Medulla oblongata (tissue), 1 donor: ENCODE measurements at regions not wholly inside any gene's neighbourhood (a gene's known extent, or its start where the extent isn't known, plus 50 kb on each side); places are given as distances from the start of the nearest gene placed in this dataset.
"Not testable (repeated sequence)": the region's sequence is repeated elsewhere in the genome, so short reads cannot be mapped to it uniquely, and the experiment has no call there.

Source experiments
- DNase-seq: peaks from one replicate; pipeline ENCODE4 v3.0.0-alpha.2; 2015; ENCODE audit errors: extremely low spot score

DNA sequence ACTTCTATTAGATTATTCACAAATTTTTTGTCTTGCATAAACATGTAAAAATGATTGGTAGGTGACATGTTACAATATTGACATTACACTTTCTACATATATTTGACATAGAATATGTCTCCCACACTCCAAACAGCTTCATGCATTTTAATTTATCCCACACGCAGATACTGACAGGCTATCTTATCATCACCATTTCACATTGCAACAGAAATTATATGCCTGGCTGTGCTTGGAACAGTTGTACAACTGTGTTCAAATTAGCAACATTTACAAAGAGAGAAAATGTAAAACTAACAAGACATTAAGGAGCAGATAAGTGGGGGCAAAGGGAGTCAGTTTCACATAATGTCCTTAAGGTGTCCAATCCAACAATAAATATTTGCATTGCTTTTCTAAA lies 1208.5 kb downstream of the NSUN3 start:
- no peak for DNase-seq

DNA sequence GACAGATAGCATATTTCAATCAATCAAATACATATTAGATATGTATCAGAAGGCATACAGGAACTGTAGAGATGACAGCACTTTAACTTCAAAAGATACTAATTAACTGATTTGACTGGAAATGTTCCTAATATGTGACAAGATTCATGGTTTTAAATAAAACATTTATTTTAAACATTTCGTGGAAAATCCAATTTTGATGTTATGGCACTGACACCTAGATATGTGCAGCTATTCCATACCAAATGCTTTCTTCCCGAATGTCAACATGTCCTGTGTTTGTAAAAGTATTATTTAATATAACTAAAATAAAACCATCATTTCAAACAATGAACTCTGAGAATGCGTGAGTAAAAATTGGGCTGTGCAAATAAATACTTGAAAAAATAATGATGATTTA lies 1209.3 kb downstream of the NSUN3 start:
- DNase-seq: no peak

DNA sequence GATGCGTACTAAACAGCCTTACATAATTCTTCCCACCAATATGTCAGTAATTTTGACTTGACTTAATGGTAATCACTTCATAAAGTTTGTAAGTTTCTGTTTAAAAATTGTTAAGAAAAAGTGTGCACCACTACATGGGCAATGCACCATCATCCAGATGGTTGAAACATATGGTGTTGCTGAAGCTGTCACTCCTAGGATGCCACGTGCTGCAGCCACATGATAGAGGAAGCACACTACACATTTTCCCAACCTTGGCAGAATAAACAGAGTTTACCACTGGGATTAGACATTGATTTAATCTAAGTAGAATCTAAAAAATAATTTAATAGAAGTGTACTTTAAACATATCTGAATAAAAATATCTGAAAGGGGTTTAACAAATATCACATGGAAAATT lies 1209.9 kb downstream of the NSUN3 start:
- DNase-seq: no peak

DNA sequence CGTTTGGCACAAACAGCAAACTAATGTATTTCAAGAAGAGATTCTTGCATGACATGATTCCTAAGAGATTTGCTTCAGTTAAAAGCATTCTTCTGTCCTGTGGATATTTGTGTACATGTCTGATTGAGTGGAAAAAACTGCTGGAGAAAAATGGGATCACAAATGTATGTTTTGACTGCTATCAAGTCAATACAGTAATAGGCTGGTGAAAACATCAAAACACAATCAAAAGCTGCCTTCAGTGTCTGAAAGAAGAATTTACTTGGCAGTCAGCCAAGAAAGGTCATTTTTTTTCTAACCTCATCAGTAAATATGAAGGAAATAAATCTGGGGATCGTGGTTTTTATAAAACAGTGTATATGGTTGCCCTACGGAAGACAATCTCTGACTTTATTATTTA lies 1214.8 kb downstream of the NSUN3 start:
- no peak for DNase-seq

DNA sequence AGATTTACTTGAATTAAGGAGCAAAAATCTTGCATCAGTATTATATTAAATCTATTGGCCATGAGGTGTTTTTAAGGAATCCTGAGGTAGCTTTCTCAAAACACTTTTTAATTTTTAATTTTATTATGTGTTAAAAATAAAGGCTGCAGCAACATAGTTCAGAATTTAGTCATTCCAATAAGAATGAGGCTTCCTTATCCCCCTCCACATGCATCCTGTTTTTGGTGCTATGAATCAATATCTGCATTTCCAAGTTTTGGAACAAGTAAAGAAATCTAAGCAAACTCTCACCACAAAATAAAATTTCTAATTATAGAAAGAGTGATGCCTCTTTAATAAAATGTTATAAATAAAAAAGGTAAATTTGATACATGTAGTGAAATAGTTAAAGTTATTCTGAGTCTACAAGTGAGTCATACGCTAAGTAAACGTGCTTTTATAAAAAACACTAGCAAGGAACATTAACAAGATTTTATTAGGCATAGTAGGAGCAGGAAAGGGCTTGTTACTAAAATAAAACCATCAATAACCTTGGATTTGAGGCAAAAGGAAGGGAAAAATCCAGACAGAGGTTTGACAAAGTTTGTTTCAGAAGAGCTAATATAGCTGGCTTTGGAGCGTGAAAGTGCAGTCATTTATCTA lies 1218.0 kb downstream of the NSUN3 start:
- no peak for DNase-seq

DNA sequence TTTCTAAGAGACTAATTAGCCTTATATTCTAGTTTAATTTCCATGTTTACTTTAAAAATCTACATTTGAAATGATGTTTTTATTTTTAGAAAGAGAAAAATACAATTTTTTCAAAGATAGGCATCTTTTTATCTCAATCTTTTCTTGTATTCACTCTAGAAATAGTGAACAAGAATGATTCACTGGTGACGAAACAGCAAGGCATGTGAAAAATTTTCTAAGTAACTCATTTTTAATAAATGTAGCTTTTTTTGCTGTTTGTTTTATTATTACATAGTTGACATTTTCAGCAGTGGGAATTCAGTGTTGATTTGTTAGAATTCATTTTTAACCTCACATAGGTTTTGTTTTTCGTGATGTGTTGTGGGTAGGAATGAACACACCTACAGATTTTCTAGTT lies 1226.4 kb downstream of the NSUN3 start:
- DNase-seq: no peak

DNA sequence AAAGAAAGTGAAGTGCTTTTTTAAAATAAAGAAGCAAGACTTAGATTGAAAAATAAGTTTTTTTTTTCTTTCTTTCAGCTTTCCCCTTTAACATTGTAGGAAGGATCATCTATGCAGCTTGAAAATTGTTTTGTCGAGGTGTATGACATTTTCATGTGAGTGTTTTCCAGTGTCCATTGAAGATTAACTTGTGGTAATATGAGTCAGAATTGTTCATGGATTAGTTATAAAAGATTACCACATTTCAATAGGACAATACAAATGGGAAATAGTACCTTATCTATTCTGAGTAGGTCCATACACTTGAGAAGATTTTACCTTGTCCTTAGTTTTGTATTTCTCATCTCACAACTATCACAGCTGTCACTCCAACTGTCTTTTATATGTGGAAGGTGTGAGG lies 1234.7 kb downstream of the NSUN3 start:
- DNase-seq: no peak

DNA sequence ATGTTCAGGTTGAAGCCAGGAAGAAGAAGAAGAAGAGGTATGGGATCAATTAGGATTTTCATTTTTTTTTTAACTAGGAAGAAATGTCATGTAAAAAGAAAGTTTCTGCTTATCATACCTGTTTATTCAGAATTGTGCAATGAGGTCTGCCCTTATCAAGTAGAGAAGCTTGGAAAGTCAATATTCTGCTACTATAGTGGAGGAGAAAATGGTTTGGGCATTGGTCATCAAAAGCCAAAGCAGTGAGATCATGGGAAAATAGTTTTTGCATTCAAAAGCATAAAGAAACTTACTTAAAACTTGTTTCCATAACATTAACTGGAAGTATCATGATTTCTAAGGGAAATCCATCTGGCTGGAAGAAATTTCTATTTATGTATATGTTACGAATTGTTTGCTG lies 1239.2 kb downstream of the NSUN3 start:
- no peak for DNase-seq

DNA sequence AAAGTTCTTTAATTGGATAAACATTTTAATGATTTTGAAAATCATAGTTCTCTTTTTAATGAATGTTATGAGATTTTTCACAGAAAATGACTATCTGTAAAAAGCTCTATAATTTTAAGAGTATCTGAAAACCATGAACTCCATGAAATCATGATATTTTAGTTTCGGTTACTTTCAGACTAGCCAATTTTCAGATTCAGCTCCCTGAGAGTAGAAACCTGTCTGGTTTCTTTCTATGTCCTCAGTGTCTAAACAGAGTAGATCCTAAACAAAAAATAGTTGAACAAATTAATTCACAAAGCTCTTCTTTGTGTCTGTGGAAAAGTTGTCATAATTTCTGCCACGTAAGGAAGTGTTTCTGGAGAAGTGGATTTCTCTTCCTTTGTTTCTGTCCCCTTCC lies 1247.7 kb downstream of the NSUN3 start:
- no peak for DNase-seq

DNA sequence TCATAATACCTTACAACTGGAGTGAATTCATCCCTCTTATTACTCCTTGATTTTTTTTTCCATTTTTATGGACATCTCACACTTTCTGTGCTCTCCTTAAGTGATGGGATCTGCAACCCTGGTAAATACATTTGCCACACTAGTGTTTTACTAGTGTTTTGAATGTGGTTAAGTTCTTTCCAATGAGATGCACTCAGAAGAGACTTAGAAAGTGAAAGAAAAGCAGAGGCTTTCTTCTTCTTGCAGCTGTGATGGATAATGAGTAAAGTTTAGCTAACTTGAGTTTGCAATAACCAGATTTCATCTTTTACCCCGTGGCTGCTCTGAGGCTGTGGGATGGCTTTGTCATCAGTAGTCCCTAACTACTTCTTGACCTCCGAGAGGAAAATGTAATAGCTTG lies 1248.4 kb downstream of the NSUN3 start:
- no peak for DNase-seq

DNA sequence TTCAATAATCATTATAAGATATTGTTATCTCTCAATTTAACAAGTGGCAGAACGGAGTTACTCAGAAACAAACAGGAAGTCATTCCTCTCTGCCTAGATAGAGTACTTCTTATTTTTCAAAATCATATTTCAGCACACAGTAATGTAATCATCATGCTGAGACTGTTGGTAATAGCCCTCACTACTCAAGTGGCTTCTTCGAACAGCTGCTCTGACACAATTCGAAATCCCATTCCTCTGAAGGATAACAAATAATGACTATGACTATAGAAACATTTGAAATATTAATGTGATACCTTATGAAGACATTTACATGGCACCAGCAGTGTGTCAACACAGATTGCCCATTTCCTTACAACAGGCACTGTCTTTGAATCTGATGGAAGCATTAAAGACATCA lies 1249.8 kb downstream of the NSUN3 start:
- DNase-seq: no peak

DNA sequence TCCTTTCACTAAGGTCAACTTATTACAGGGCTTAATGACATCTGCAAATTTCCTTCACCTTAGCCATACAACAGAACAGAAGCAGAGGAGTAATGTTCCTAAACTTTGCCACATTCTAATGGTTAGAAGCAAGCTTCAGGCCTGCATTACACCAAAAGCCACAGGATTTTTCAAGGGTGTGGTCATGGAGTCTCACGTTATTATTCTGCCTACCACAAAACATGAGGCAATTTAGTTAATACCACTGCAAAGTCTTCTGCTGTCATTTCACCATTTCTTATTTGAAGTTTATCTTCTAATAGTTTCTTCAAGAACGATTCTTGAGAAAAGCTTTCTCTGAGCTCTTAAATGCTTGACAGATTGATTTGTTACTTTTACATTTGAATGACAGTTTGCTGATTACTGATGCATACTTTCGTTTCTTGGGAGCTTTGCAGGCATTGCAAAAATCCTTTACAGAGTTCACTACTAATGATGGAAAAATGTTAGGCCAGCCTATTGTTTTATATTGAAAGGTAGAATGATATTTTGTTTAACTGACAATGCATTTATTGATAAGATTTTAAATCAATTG lies 1257.1 kb downstream of the NSUN3 start:
- no peak for DNase-seq

DNA sequence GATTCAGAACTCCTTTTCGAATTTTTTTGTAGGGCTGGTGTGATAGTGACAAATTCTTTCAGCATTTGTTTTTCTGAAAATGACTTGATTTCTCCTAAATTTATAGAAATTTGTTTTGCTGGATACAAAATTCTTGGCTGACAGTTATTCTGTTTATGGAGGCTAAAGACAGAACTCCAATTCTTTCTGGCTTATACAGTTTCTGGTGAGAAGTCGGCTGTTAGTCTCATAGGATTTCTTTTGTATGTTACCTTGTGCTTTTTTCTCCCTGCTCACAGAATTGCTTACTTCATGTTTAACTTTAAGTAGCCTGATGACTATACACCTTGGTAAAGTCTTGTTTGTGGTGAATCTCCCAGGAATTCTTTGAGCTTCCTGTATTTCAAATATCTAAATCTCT lies 1264.6 kb downstream of the NSUN3 start:
- no peak for DNase-seq

DNA sequence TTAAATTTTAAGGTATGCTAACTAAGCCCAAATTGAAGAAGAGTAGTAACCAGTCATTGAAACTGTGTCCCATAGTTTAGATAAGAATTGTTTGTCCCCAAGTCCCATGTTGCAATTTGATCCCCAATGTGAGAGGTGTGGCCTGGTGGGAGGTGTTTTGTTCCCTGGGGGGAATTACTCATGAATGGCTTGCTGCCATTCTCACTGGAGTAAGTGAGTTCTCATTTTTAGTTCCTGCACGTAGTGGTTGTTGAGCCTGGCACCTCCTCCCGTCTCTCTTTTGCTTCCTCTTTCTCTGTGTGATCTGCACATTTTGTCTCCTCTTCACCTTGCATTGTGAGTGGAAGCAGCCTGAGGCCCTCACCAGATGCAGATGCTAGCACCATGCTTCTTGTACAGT lies 1271.0 kb downstream of the NSUN3 start:
- DNase-seq: no peak

DNA sequence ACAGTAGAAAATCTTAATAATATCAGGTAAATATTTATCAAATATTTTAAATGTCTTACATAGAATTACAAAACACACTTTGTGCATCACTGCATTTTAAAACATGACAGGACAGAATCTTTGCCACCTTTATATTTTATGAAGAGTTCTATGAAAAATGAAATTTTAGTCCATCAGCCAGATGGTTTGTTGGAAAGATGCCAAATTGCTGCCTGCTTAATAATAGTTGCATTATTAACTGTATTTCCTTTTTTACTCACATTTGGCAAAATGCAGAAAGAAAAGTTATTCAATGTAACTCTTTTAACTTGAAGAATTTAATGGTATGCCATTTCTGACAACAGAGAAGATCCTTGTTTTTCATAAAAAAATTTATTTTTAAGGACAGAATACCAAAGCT lies 1271.6 kb downstream of the NSUN3 start:
- no peak for DNase-seq

DNA sequence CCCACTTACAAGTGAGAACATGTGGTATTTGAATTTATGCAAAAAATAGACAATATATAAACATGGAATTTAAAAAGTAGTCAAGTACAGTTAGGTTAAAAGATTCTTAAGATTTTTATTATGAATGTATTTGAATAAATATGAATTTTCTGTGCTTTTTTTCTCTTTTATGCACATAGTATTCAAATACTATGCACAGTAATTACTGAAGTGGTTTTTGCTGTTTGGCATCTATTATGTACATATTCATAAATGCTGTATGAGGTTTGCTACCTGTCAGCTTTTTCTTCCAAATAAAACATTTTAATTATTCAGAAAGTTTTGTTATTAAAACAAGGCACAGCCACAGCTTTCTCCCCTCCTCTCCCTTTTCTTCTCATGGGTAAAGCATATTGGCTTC lies 1272.7 kb downstream of the NSUN3 start:
- no peak for DNase-seq

DNA sequence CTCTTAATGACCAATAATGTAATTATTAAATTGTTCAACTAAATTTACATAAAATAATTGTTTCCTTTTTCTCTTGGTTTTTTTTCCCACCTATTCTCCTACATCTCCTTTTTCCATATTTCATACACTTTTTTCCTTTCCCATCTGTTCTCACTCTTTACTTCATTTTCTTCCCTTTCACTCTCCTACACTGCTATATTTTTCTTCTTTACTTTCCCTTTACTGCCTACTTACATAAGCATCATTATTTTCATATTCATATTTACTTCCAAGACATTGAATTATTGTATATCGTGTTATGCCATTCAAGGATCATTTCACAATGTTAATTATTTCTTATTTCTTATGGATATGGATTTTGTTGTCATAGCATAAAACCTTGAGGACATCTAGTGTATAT lies 1275.6 kb downstream of the NSUN3 start:
- DNase-seq: no peak

DNA sequence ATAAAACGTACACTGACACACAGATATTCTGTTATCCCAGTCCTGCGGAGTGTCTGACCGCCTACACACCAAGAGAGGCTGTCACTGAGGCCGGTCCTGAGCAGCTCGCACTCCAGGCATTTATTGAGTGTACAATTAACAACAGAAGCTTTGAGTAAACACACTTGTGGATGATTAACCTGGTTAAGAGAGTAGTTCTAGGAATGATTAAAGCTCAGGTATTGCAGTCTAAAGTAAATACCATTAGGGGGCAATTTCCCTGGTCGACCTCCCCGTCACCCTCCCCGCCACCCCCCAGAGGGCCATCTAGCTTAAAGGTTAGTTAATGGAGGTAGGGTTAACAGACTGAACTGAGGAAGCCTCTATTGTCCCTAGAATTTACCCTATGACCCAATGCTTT lies 1278.5 kb downstream of the NSUN3 start:
- no peak for DNase-seq

DNA sequence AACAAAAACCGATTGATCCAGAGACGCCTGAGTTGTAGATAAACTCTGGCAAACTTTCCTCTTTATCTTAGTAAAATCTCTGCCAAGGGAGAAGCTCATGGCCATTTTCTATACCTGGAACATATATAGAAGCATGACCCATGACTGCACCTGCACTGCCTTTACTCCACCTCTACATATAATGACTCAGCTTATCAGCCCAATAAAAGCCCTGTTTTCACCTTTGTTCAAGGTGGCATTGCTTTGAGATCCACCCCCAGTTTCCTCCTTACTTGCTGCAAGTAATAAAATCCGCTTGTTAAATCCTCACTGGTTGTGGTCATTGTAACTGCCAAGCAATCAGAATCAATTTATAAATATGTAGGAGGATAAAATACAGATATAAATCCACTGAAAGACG lies 1280.4 kb downstream of the NSUN3 start:
- no peak for DNase-seq

DNA sequence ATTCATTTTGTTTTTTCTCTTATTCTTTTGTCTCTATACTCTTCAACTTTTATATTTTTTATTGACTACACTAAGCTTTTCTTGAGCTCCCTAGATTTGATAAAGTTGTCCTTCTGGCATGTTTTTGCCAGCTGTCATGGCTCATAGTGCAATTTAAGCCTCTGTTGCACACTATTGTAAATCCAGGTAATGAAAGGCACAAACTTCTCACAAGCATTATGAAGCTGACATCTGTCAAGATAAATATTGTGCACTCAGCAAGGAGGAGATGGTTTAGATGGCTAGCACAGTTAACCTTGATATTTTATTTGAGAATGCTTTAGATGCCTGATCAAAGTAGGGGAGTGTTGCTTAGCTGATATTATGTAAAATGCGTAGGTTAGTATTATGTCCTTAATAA lies 1280.9 kb downstream of the NSUN3 start:
- DNase-seq: no peak

DNA sequence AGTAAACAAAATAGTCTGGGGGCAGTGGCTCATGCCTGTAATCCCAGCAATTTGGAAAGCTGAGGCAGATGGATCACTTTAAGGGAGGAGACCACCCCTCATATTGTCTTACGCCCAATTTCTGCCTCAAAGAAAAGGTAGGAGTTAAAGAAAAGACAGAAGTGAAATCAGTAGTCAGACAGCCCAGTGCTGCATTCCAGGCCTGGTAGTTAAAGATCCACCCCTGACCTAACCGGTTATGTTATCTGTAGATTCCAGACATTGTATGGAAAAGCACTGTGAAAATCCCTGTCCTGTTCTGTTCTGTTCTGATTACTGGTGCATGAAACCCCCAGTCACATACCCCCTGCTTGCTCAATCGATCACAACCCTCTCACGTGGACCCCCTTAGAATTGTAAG lies 1285.1 kb downstream of the NSUN3 start:
- DNase-seq: not testable (repeated sequence)

DNA sequence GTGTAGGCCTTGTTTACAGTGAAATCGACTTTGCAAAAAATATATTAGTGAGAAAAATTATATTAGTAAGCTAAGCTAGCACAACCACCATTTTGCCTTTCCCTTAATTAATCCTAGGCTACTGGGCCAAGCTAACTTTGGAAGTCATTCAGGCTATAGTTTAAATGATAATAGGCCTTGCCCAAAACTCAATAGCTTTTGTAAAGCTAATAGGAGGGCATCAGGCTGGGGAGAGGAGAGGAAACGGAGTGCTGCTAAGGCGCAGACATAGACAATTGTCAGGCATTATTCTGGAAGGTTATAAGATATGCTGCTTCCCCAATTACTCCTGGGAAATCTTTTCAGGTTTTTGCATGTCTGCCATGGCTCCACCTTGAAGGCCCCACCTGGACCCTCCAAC lies 1286.0 kb downstream of the NSUN3 start:
- DNase-seq: no peak

DNA sequence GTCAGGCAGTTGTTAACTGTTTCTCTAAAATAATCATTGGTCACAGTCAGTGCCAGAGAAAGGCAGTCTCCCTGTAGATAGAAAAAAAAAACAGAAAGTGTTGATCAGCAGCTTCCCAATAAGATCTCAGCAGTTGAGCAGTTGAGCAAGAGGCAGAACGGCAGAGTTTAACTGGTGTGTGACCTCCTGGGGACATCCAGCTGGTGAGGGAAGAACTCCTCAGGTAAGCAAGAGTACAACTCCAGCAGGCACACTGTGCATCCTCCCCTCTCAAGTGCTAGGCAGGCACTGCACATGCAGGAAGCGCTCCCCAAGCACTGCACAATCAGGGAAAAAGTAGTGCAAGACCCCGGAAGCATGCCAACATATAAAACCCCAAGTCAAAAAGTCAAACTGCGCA lies 1287.2 kb downstream of the NSUN3 start:
- DNase-seq: no peak

DNA sequence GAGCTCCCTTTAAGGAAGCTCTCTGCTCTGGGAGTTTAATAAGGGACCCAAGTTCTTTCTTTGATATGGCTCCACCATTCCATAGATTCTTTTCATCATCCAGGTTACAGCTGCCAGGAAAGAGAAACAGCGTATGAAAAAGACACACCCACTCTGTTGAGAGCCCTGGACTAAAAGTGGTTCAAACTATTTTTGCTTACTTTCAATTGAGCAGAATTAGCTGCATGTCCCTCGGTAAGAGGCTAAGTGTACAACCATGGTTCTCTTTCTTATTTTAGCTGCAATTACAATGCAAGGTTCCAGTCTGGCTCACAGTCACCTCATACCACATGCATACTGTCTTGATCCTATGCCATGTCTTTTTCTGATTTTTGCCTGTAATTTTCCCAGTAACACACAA lies 1288.3 kb downstream of the NSUN3 start:
- no peak for DNase-seq
